KOPT-K1 (cell line): ENCODE measurements at regions not wholly inside any gene's neighbourhood (a gene's known extent, or its start where the extent isn't known, plus 50 kb on each side); places are given as distances from the start of the nearest gene placed in this dataset.

ENCODE experiments used
- H3K27ac ChIP-seq: fragments of 200-600 bp; sonication (generic); 2 replicates; pipeline ENCODE4 v1.5.1; 2016; ENCODE audit warnings: antibody characterized with exemption, mild to moderate bottlenecking, low read depth, low read length; ENCODE audit not compliant: poor library complexity, severe bottlenecking
- H3K36me3 ChIP-seq: fragments of 200-600 bp; sonication (generic); 2 replicates; pipeline ENCODE4 v1.5.1; 2017; ENCODE audit warnings: antibody characterized with exemption, mild to moderate bottlenecking, low read length, moderate library complexity; ENCODE audit not compliant: insufficient read depth
- H3K9me3 ChIP-seq: fragments of 200-600 bp; sonication (generic); 2 replicates; pipeline ENCODE4 v1.5.1; 2017; ENCODE audit warnings: antibody characterized with exemption, low read length, mild to moderate bottlenecking; ENCODE audit not compliant: insufficient read depth, poor library complexity, severe bottlenecking

- Histone ChIP-seq H3K27ac (no peak overlapping the region), H3K36me3 (no peaks in the 10 kb centered on the region), H3K9me3 (no peaks in the 10 kb centered on the region)
Observed at GRCh38 chrY:15773579-15773978, 1249.2 kb downstream of the NLGN4Y start.

DNA sequence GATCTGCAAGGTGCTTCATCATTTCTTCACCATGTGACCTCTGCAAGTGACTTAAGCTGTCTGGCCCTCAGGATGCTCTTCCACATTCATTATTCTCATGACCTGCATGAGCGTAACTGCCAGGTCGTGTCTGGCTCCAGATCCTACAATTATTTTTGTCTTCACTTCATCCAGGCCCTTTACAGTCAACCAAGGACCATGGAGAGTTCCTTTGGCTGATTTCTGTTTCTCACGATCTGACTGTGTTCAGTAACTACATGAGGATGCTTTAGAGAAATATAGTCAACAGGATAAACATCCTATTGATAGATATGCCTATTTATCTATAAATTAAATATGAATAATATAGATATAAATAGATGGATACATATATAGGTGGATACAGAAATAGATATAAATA, 1251.6 kb downstream of the NLGN4Y start:
- H3K9me3 ChIP-seq: no peaks in the 10 kb centered on the region
- no peaks in the 10 kb centered on the region for H3K36me3 ChIP-seq
- no peak overlapping the region for H3K27ac ChIP-seq

DNA sequence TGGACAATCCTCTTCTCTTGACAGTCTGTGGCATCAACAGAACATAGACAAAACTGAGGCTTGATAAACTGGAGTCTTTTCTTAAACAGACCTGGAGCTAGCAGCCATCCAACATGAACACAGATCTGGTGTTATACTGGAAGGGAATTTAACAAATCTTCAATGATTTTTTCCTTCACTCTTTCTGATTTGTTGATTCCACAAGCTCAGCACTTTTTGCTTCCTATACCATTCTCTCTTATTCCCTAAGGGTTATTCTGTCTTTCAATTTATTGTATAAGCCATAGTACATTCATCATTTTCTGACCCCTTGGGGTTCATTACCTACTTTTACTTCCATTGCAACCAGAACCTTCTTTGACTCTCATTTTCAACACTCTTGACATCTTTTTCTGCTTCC, 1255.6 kb downstream of the NLGN4Y start:
- Histone ChIP-seq H3K36me3 (no peaks in the 10 kb centered on the region), H3K9me3 (no peaks in the 10 kb centered on the region), H3K27ac (no peak overlapping the region)

GRCh38 chrY:15800021-15800420, 1275.7 kb downstream of the NLGN4Y start:
- Histone ChIP-seq H3K36me3 (no peaks in the 10 kb centered on the region), H3K9me3 (no peaks in the 10 kb centered on the region), H3K27ac (no peak overlapping the region)

GRCh38 chrY:15805985-15806384, 1281.7 kb downstream of the NLGN4Y start:
- Histone ChIP-seq H3K9me3 (no peaks in the 10 kb centered on the region), H3K27ac (no peak overlapping the region), H3K36me3 (no peaks in the 10 kb centered on the region)

- H3K27ac ChIP-seq: no peak overlapping the region
Observed at GRCh38 chrY:15814241-15814640, 1289.9 kb downstream of the NLGN4Y start.

More at GRCh38 chrY:15814241-15814640, 1289.9 kb downstream of the NLGN4Y start:
- Histone ChIP-seq H3K36me3 (no peaks in the 10 kb centered on the region), H3K9me3 (no peaks in the 10 kb centered on the region)
